Gastrocnemius medialis (tissue), 4 donors: ENCODE measurements at regions not wholly inside any gene's neighbourhood (a gene's known extent, or its start where the extent isn't known, plus 50 kb on each side); places are given as distances from the start of the nearest gene placed in this dataset.

Experiments
- ATAC-seq, 2 donors: fragments of 150-250 bp; one replicate each; pipeline ENCODE4 v1.9.1; 2016
- DNase-seq, 2 donors: peaks; one replicate each; pipeline ENCODE4 v3.0.0-alpha.2; 2019
- H3K27ac ChIP-seq, 4 donors: fragments of 200-600 bp; sonication (generic); 1 replicate in 1 of 4; 2 replicates in 3 of 4; pipeline ENCODE4 v1.5.1; 2016 to 2018; ENCODE audit warnings: mild to moderate bottlenecking in 2 of 4, moderate library complexity in 1 of 4
- H3K27me3 ChIP-seq, 3 donors: fragments of 200-600 bp; sonication (generic) in 2 of 3; 1 replicate in 1 of 3; 2 replicates in 2 of 3; pipeline versions ENCODE4 v1.5.1 to v1.6.0; 2016 to 2019; ENCODE audit warnings: mild to moderate bottlenecking in 1 of 3, moderate library complexity in 1 of 3
- H3K36me3 ChIP-seq, 2 donors: fragments of 200-600 bp; sonication (generic) in 1 of 2; one replicate each; pipeline ENCODE4 v1.5.1; 2017 to 2018
- H3K4me1 ChIP-seq, 2 donors: fragments of 200-600 bp; sonication (generic) in 1 of 2; one replicate each; pipeline ENCODE4 v1.5.1; 2016 to 2017; ENCODE audit warnings: mild to moderate bottlenecking in 2 of 2
- H3K4me3 ChIP-seq, 4 donors: fragments of 200-600 bp; sonication (generic) in 3 of 4; 1 replicate in 1 of 4; 2 replicates in 3 of 4; pipeline ENCODE4 v1.5.1; 2016 to 2019; ENCODE audit warnings: mild to moderate bottlenecking in 2 of 4
- H3K9me3 ChIP-seq, 3 donors: fragments of 200-600 bp; sonication (generic) in 2 of 3; 1 replicate in 1 of 3; 2 replicates in 2 of 3; pipeline ENCODE4 v1.5.1; 2016 to 2019
- CTCF ChIP-seq, 5 experiments: fragments of 450-650 bp in 3 of 5; fragments of 200-600 bp in 2 of 5; sonication (generic) in 2 of 5; IDR thresholded peaks in 4 of 5; conservative IDR thresholded peaks in 1 of 5; 1 replicate in 4 of 5; 2 replicates in 1 of 5; pipeline ENCODE4 v1.5.1; 2016 to 2019; ENCODE audit warnings: antibody characterized with exemption in 5 of 5, mild to moderate bottlenecking in 3 of 5, moderate library complexity in 3 of 5
- POLR2A ChIP-seq, 2 donors: fragments of 450-650 bp; IDR thresholded peaks; one replicate each; pipeline ENCODE4 v1.6.1; 2017; ENCODE audit warnings: antibody characterized with exemption in 2 of 2, mild to moderate bottlenecking in 2 of 2, moderate library complexity in 2 of 2
- in situ Hi-C, 4 donors: fragments of 200-750 bp; cut with MboI; loops; one replicate each; pipeline versions ENCODE4 v1.15.0 to v1.8.0; 2017; ENCODE audit warnings: low sequenced_read_pairs in 4 of 4
- intact Hi-C: fragments of 100-400 bp; cut with DNase I; formaldehyde crosslinking; loops from one replicate; pipeline ENCODE4 v1.15.1; 2023; ENCODE audit warnings: low total_unique reads

- intact Hi-C loops, result no loop called here
- Histone ChIP-seq H3K4me1 (no peaks in the 10 kb centered on the region), H3K36me3 (no peaks in the 10 kb centered on the region), H3K27ac (no peak overlapping the region), H3K9me3 (no peaks in the 10 kb centered on the region), H3K27me3 (peaks cover 0 to 10% (median 4%) of the 10 kb centered on the region in 3 donors), H3K4me3 (no peak overlapping the region)
- in situ Hi-C loops, result no loop called here
- no peak for TF ChIP-seq CTCF (IDR thresholded peaks at IDR 0.05 in 4 of 5, conservative IDR thresholded peaks at IDR 0.05 in 1 of 5)
- no peak for TF ChIP-seq POLR2A (IDR thresholded peaks at IDR 0.05)
- no peak for DNase-seq
- no peak for ATAC-seq
Observed at GRCh38 chr10:131480066-131480465, 168.5 kb upstream of the TCERG1L start.

GRCh38 chr10:131480861-131481260 lies 169.3 kb upstream of the TCERG1L start:
- DNase-seq (no peak), ATAC-seq (no peak)
- Histone ChIP-seq H3K27me3 (peaks cover 0 to 10% (median 4%) of the 10 kb centered on the region in 3 donors), H3K27ac (no peak overlapping the region), H3K4me1 (no peaks in the 10 kb centered on the region), H3K4me3 (no peak overlapping the region), H3K36me3 (no peaks in the 10 kb centered on the region), H3K9me3 (no peaks in the 10 kb centered on the region)
- TF ChIP-seq CTCF (IDR thresholded peaks at IDR 0.05 in 4 of 5, conservative IDR thresholded peaks at IDR 0.05 in 1 of 5) (no peak), POLR2A (IDR thresholded peaks at IDR 0.05) (no peak)
- intact Hi-C loops (no loop called here), in situ Hi-C loops (no loop called here)

- Histone ChIP-seq H3K4me1 (no peaks in the 10 kb centered on the region), H3K36me3 (no peaks in the 10 kb centered on the region), H3K27ac (no peak overlapping the region), H3K27me3 (peaks cover 0 to 3% (median 0%) of the 10 kb centered on the region in 3 donors), H3K4me3 (no peak overlapping the region), H3K9me3 (no peaks in the 10 kb centered on the region)
- ATAC-seq, result no peak
- intact Hi-C loops (no loop called here), in situ Hi-C loops (no loop called here)
- DNase-seq, result no peak
- no peak for TF ChIP-seq CTCF (IDR thresholded peaks at IDR 0.05 in 4 of 5, conservative IDR thresholded peaks at IDR 0.05 in 1 of 5)
- TF ChIP-seq POLR2A (IDR thresholded peaks at IDR 0.05), result no peak
Observed at GRCh38 chr10:131485732-131486131, 174.2 kb upstream of the TCERG1L start.

- no peak overlapping the region for H3K27ac ChIP-seq
- no peaks in the 10 kb centered on the region for H3K9me3 ChIP-seq
- no peaks in the 10 kb centered on the region for H3K27me3 ChIP-seq
- TF ChIP-seq POLR2A (IDR thresholded peaks at IDR 0.05), result no peak
- no peak for TF ChIP-seq CTCF (IDR thresholded peaks at IDR 0.05 in 4 of 5, conservative IDR thresholded peaks at IDR 0.05 in 1 of 5)
- in situ Hi-C loops (no loop called here), intact Hi-C loops (no loop called here)
- DNase-seq (no peak), ATAC-seq (no peak)
- H3K36me3 ChIP-seq, result no peaks in the 10 kb centered on the region
- no peaks in the 10 kb centered on the region for H3K4me1 ChIP-seq
- H3K4me3 ChIP-seq, result no peak overlapping the region
Observed at GRCh38 chr10:131487822-131488221, 176.3 kb upstream of the TCERG1L start.

GRCh38 chr10:131490991-131491594 lies 179.6 kb upstream of the TCERG1L start:
- H3K4me3 ChIP-seq, result no peak overlapping the region
- no peaks in the 10 kb centered on the region for H3K9me3 ChIP-seq
- ATAC-seq (no peak), DNase-seq (no peak)
- intact Hi-C loops (no loop called here), in situ Hi-C loops (no loop called here)
- no peaks in the 10 kb centered on the region for H3K27me3 ChIP-seq
- H3K4me1 ChIP-seq, result no peaks in the 10 kb centered on the region
- H3K27ac ChIP-seq, result no peak overlapping the region
- no peaks in the 10 kb centered on the region for H3K36me3 ChIP-seq
- TF ChIP-seq POLR2A (IDR thresholded peaks at IDR 0.05) (no peak), CTCF (IDR thresholded peaks at IDR 0.05 in 4 of 5, conservative IDR thresholded peaks at IDR 0.05 in 1 of 5) (no peak)
